ENCODE measurements at regions not wholly inside any gene's neighbourhood (a gene's known extent, or its start where the extent isn't known, plus 50 kb on each side); places are given as distances from the start of the nearest gene placed in this dataset.

DNA sequence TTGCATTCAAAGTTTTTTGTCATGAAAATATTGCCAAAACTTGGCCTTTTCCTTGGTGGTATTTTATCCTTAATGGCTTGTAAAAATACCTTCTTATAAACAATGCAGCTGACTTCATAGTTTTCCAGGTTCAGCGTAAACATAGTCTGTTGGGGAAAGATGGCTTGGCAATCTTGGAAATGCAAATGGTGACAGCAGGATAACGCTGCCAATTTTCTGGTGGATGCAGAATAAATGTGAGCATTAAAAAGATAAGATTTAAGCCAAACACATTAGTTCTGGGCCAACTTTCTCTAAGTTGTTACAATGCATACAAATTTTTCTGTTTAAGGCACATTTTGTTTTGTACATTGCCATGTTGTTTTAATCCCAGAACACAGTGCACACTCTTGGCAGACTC lies 147.0 kb upstream of the POU1F1 start:
- DNase-seq (ENCODE audit: low spot score), result no peak
- H3K4me3 ChIP-seq, result no peak overlapping the region
- TF ChIP-seq CTCF (IDR thresholded peaks at IDR 0.05), result no peak
- H3K27ac ChIP-seq, result no peak overlapping the region

GRCh38 chr3:87422333-87422732 lies 145.9 kb upstream of the POU1F1 start:
- no peak for DNase-seq (ENCODE audit: low spot score)
- no peak overlapping the region for H3K4me3 ChIP-seq
- TF ChIP-seq CTCF (IDR thresholded peaks at IDR 0.05), result no peak
- H3K27ac ChIP-seq, result no peak overlapping the region

DNA sequence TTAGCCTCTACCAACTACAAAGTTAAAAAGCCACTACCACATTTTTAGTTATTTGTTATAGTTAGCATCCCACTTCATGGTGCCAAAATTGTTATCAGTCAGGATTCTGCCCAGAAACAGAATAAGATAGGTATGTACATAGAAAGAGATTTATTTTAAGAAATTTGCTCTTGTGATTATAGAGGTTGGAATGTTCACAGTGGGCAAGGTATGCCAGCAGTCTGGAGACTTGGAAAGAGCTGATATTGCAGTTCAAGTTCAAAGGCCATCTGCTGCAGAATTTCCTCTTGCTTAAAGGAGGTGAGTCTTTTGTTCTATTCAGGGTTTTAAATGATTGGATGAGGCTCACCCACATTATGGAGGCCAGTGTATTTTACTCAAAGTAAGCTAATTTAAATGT lies 143.8 kb upstream of the POU1F1 start:
- no peak for DNase-seq (ENCODE audit: low spot score)
- no peak for TF ChIP-seq CTCF (IDR thresholded peaks at IDR 0.05)

GRCh38 chr3:87414271-87414670 lies 137.9 kb upstream of the POU1F1 start:
- Histone ChIP-seq H3K4me3 (no peak overlapping the region), H3K27ac (no peak overlapping the region)
- TF ChIP-seq CTCF (IDR thresholded peaks at IDR 0.05), result no peak
- no peak for DNase-seq (ENCODE audit: low spot score)

More for the DNA sequence above, 143.8 kb upstream of the POU1F1 start:
- no peak overlapping the region for H3K27ac ChIP-seq
- H3K4me3 ChIP-seq, result no peak overlapping the region

DNA sequence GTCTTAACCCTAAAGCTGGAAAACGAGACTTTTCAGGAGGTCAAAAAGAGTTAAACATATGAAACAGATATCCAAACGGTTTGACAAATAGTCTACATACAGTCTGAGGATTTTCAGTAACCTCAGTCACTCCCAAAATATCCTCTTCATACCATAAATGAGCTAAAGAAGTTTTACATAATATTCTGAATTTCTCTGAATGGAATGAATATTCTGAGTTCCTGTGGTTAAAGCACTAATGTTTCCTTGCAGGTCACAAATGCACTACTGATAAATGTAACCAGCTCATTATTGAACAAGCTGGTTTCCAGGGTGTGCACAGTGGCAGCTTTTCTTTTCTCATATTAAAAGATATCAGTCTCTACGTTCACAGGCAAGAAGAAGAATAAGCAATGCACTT lies 137.4 kb upstream of the POU1F1 start:
- H3K4me3 ChIP-seq, result no peak overlapping the region
- no peak for DNase-seq (ENCODE audit: low spot score)
- H3K27ac ChIP-seq, result no peak overlapping the region
- no peak for TF ChIP-seq CTCF (IDR thresholded peaks at IDR 0.05)

GRCh38 chr3:87410110-87410509 lies 133.7 kb upstream of the POU1F1 start:
- H3K27ac ChIP-seq, result no peak overlapping the region
- H3K4me3 ChIP-seq, result no peak overlapping the region
- no peak for DNase-seq (ENCODE audit: low spot score)
- TF ChIP-seq CTCF (IDR thresholded peaks at IDR 0.05), result no peak

GRCh38 chr3:87398168-87398801 lies 121.9 kb upstream of the POU1F1 start:
- no peak overlapping the region for H3K4me3 ChIP-seq
- no peak for DNase-seq (ENCODE audit: low spot score)
- H3K27ac ChIP-seq, result no peak overlapping the region
- TF ChIP-seq CTCF (IDR thresholded peaks at IDR 0.05), result no peak

Measured in coronary artery (tissue), 2 donors.